ENCODE measurements at regions not wholly inside any gene's neighbourhood (a gene's known extent, or its start where the extent isn't known, plus 50 kb on each side); places are given as distances from the start of the nearest gene placed in this dataset.

- no peak for ATAC-seq
Observed at GRCh38 chr7:18081617-18082016, 54.0 kb upstream of the PRPS1L1 start.

GRCh38 chr7:18082169-18082568 lies 54.5 kb upstream of the PRPS1L1 start:
- ATAC-seq: no peak

- ATAC-seq: no peak
Observed at GRCh38 chr7:18086165-18087025, 58.7 kb upstream of the PRPS1L1 start.

- ATAC-seq: no peak
Observed at GRCh38 chr7:18087026-18087686, 59.5 kb upstream of the PRPS1L1 start.

GRCh38 chr7:18087687-18088078 lies 60.0 kb upstream of the PRPS1L1 start:
- ATAC-seq: no peak

- ATAC-seq: no peak
Observed at GRCh38 chr7:18096087-18096486, 68.4 kb upstream of the PRPS1L1 start.

GRCh38 chr7:18102576-18102975 lies 74.9 kb upstream of the PRPS1L1 start:
- no peak for ATAC-seq

- no peak for ATAC-seq
Observed at GRCh38 chr7:18103436-18104218, 76.0 kb upstream of the PRPS1L1 start.

- no peak for ATAC-seq
Observed at GRCh38 chr7:18109762-18110161, 82.1 kb upstream of the PRPS1L1 start.

- ATAC-seq: no peak
Observed at GRCh38 chr7:18116661-18117060, 89.0 kb upstream of the PRPS1L1 start.

GRCh38 chr7:18117482-18117881 lies 89.8 kb upstream of the PRPS1L1 start:
- ATAC-seq: no peak

- no peak for ATAC-seq
Observed at GRCh38 chr7:18119985-18120384, 92.3 kb upstream of the PRPS1L1 start.

- ATAC-seq: no peak
Observed at GRCh38 chr7:18123508-18124239, 96.0 kb upstream of the PRPS1L1 start.

- no peak for ATAC-seq
Observed at GRCh38 chr7:18125476-18125875, 97.8 kb upstream of the PRPS1L1 start.

GRCh38 chr7:18126281-18126680 lies 98.6 kb upstream of the PRPS1L1 start:
- no peak for ATAC-seq

GRCh38 chr7:18128846-18129245 lies 101.2 kb upstream of the PRPS1L1 start:
- ATAC-seq: no peak

GRCh38 chr7:18132811-18133210 lies 105.2 kb upstream of the PRPS1L1 start:
- no peak for ATAC-seq

GRCh38 chr7:18133921-18134320 lies 106.3 kb upstream of the PRPS1L1 start:
- ATAC-seq: no peak

- no peak for ATAC-seq
Observed at GRCh38 chr7:18140943-18141342, 113.3 kb upstream of the PRPS1L1 start.

- ATAC-seq: no peak
Observed at GRCh38 chr7:18144166-18144565, 116.5 kb upstream of the PRPS1L1 start.

GRCh38 chr7:18145160-18145559 lies 117.5 kb upstream of the PRPS1L1 start:
- no peak for ATAC-seq

- no peak for ATAC-seq
Observed at GRCh38 chr7:18151422-18151821, 123.8 kb upstream of the PRPS1L1 start.

All from activated CD4-positive, CD25-positive, alpha-beta regulatory T cell treated with anti-CD3 and anti-CD28 coated beads, Interleukin-2, amount 50 U/mL, for 24 hours (primary cell).